ENCODE measurements at regions not wholly inside any gene's neighbourhood (a gene's known extent, or its start where the extent isn't known, plus 50 kb on each side); places are given as distances from the start of the nearest gene placed in this dataset.

- H3K9me3 ChIP-seq, result peaks cover under 1 to 12% of the 10 kb centered on the region in 2 donors
- TF ChIP-seq CTCF (IDR thresholded peaks at IDR 0.05), result no peak
- TF ChIP-seq POLR2A (IDR thresholded peaks at IDR 0.05), result no peak
- no peak for TF ChIP-seq POLR2AphosphoS5 (IDR thresholded peaks at IDR 0.05)
- no peak for TF ChIP-seq EP300 (IDR thresholded peaks at IDR 0.05; ENCODE audit: low read depth)
- no peaks in the 10 kb centered on the region for H3K36me3 ChIP-seq
- no peak for DNase-seq
- no peaks in the 10 kb centered on the region for H3K27me3 ChIP-seq
- no peaks in the 10 kb centered on the region for H3K4me1 ChIP-seq
- H3K4me3 ChIP-seq, result no peak overlapping the region
- H3K27ac ChIP-seq, result no peak overlapping the region
- in situ Hi-C loops (cut with MboI; ENCODE audit: low pct_ligation_motif_present in 1 of 4, low pct_unique_long_range_greater_than_20kb in 1 of 4, low sequenced_read_pairs in 3 of 4), result no loop called here
- intact Hi-C loops (cut with DNase I; ENCODE audit: low total_unique reads), result no loop called here
- 73 to 80% methylated on average over 2 of the region's 2 CpGs for WGBS, 2 donors (ENCODE audit: low coverage in 1 of 2)
Observed at GRCh38 chr14:48096897-48097296, 421.5 kb upstream of the MDGA2 start.

GRCh38 chr14:48086516-48086915 is 411.1 kb upstream of the MDGA2 start:
- Histone ChIP-seq H3K27me3 (no peaks in the 10 kb centered on the region), H3K4me1 (no peaks in the 10 kb centered on the region), H3K36me3 (no peaks in the 10 kb centered on the region), H3K27ac (no peak overlapping the region), H3K9me3 (peaks cover 0 to 4% of the 10 kb centered on the region in 2 donors), H3K4me3 (no peak overlapping the region)
- DNase-seq, result no peak
- TF ChIP-seq POLR2A (IDR thresholded peaks at IDR 0.05) (no peak), EP300 (IDR thresholded peaks at IDR 0.05; ENCODE audit: low read depth) (no peak), CTCF (IDR thresholded peaks at IDR 0.05) (no peak), POLR2AphosphoS5 (IDR thresholded peaks at IDR 0.05) (no peak)
- 69 to 72% methylated on average over 1 of the region's 1 CpG for WGBS, 2 donors (ENCODE audit: low coverage in 1 of 2)
- in situ Hi-C loops (cut with MboI; ENCODE audit: low pct_ligation_motif_present in 1 of 4, low pct_unique_long_range_greater_than_20kb in 1 of 4, low sequenced_read_pairs in 3 of 4) (no loop called here), intact Hi-C loops (cut with DNase I; ENCODE audit: low total_unique reads) (no loop called here)

GRCh38 chr14:48075487-48075886 is 400.1 kb upstream of the MDGA2 start:
- Histone ChIP-seq H3K4me1 (no peaks in the 10 kb centered on the region), H3K36me3 (no peaks in the 10 kb centered on the region), H3K4me3 (no peak overlapping the region), H3K27ac (no peak overlapping the region), H3K9me3 (no peaks in the 10 kb centered on the region), H3K27me3 (no peaks in the 10 kb centered on the region)
- TF ChIP-seq POLR2AphosphoS5 (IDR thresholded peaks at IDR 0.05) (no peak), POLR2A (IDR thresholded peaks at IDR 0.05) (no peak), CTCF (IDR thresholded peaks at IDR 0.05) (no peak), EP300 (IDR thresholded peaks at IDR 0.05; ENCODE audit: low read depth) (no peak)
- intact Hi-C loops (cut with DNase I; ENCODE audit: low total_unique reads), result no loop called here
- WGBS, 2 donors (ENCODE audit: low coverage in 1 of 2), result 75 to 90% methylated on average over 1 of the region's 1 CpG
- no peak for DNase-seq
- in situ Hi-C loops (cut with MboI; ENCODE audit: low pct_ligation_motif_present in 1 of 4, low pct_unique_long_range_greater_than_20kb in 1 of 4, low sequenced_read_pairs in 3 of 4), result no loop called here

- WGBS, 2 donors (ENCODE audit: low coverage in 1 of 2), result 5% methylated on average over 1 of the region's 1 CpG; no CpG with 5 or more reads in 1 of the 2 donors
- no peaks in the 10 kb centered on the region for H3K4me1 ChIP-seq
- H3K36me3 ChIP-seq, result no peaks in the 10 kb centered on the region
- H3K27me3 ChIP-seq, result no peaks in the 10 kb centered on the region
- H3K4me3 ChIP-seq, result no peak overlapping the region
- no peak for DNase-seq
- H3K27ac ChIP-seq, result no peak overlapping the region
- H3K9me3 ChIP-seq, result no peaks in the 10 kb centered on the region
- in situ Hi-C loops (cut with MboI; ENCODE audit: low pct_ligation_motif_present in 1 of 4, low pct_unique_long_range_greater_than_20kb in 1 of 4, low sequenced_read_pairs in 3 of 4), result no loop called here
- TF ChIP-seq EP300 (IDR thresholded peaks at IDR 0.05; ENCODE audit: low read depth) (no peak), POLR2AphosphoS5 (IDR thresholded peaks at IDR 0.05) (no peak), POLR2A (IDR thresholded peaks at IDR 0.05) (no peak), CTCF (IDR thresholded peaks at IDR 0.05) (no peak)
- intact Hi-C loops (cut with DNase I; ENCODE audit: low total_unique reads), result no loop called here
Observed at GRCh38 chr14:48052973-48053372, 377.6 kb upstream of the MDGA2 start.
